ENCODE measurements at regions not wholly inside any gene's neighbourhood (a gene's known extent, or its start where the extent isn't known, plus 50 kb on each side); places are given as distances from the start of the nearest gene placed in this dataset.

GRCh38 chrX:6472652-6473342 is 62.1 kb downstream of the VCX3A start:
- Mint-ChIP-seq H3K36me3 (ENCODE audit: low read depth) (no peaks in the 10 kb centered on the region), H3K27ac (no peak overlapping the region), H3K27me3 (no peaks in the 10 kb centered on the region), H3K4me1 (no peaks in the 10 kb centered on the region), H3K9me3 (peaks cover 2% of the 10 kb centered on the region), H3K4me3 (no peak overlapping the region)
- CTCF ChIA-PET, result no interaction called here
- no peak for ATAC-seq (ENCODE audit: low read depth)
- no peak for TF ChIP-seq CTCF (IDR thresholded peaks at IDR 0.05)
- intact Hi-C loops (cut with micrococcal nuclease), result no loop called here
- no peak for DNase-seq
- POLR2A ChIA-PET, result no interaction called here

GRCh38 chrX:6468706-6469105 is 66.2 kb downstream of the VCX3A start:
- no peak for ATAC-seq (ENCODE audit: low read depth)
- Mint-ChIP-seq H3K9me3 (no peaks in the 10 kb centered on the region), H3K4me3 (no peak overlapping the region)

GRCh38 chrX:6465756-6466155 is 69.2 kb downstream of the VCX3A start:
- no peaks in the 10 kb centered on the region for H3K27me3 Mint-ChIP-seq
- no peak for DNase-seq
- intact Hi-C loops (cut with micrococcal nuclease), result no loop called here
- no peaks in the 10 kb centered on the region for H3K4me1 Mint-ChIP-seq
- TF ChIP-seq CTCF (IDR thresholded peaks at IDR 0.05), result no peak
- H3K4me3 Mint-ChIP-seq, result no peak overlapping the region
- ChIA-PET CTCF (no interaction called here), POLR2A (no interaction called here)
- H3K36me3 Mint-ChIP-seq (ENCODE audit: low read depth), result no peaks in the 10 kb centered on the region
- ATAC-seq (ENCODE audit: low read depth), result no peak
- H3K27ac Mint-ChIP-seq, result no peak overlapping the region
- H3K9me3 Mint-ChIP-seq, result no peaks in the 10 kb centered on the region

More at GRCh38 chrX:6468706-6469105, 66.2 kb downstream of the VCX3A start:
- no peaks in the 10 kb centered on the region for H3K4me1 Mint-ChIP-seq
- ChIA-PET CTCF (no interaction called here), POLR2A (no interaction called here)
- H3K36me3 Mint-ChIP-seq (ENCODE audit: low read depth), result no peaks in the 10 kb centered on the region
- no peak overlapping the region for H3K27ac Mint-ChIP-seq
- intact Hi-C loops (cut with micrococcal nuclease), result no loop called here
- DNase-seq, result no peak
- TF ChIP-seq CTCF (IDR thresholded peaks at IDR 0.05), result no peak
- no peaks in the 10 kb centered on the region for H3K27me3 Mint-ChIP-seq

- intact Hi-C loops (cut with micrococcal nuclease), result no loop called here
- ChIA-PET POLR2A (no interaction called here), CTCF (no interaction called here)
- DNase-seq, result no peak
- no peak for TF ChIP-seq CTCF (IDR thresholded peaks at IDR 0.05)
- ATAC-seq (ENCODE audit: low read depth), result no peak
- Mint-ChIP-seq H3K9me3 (no peaks in the 10 kb centered on the region), H3K27me3 (no peaks in the 10 kb centered on the region), H3K36me3 (ENCODE audit: low read depth) (no peaks in the 10 kb centered on the region), H3K4me3 (no peak overlapping the region), H3K27ac (no peak overlapping the region), H3K4me1 (no peaks in the 10 kb centered on the region)
Measured at GRCh38 chrX:6464726-6465125, 70.2 kb downstream of the VCX3A start.

GRCh38 chrX:6460893-6461490 is 73.9 kb downstream of the VCX3A start:
- DNase-seq (no peak), ATAC-seq (ENCODE audit: low read depth) (no peak)
- TF ChIP-seq CTCF (IDR thresholded peaks at IDR 0.05), result no peak
- ChIA-PET CTCF (no interaction called here), POLR2A (no interaction called here)
- H3K9me3 Mint-ChIP-seq, result no peaks in the 10 kb centered on the region
- H3K4me1 Mint-ChIP-seq, result no peaks in the 10 kb centered on the region
- no peak overlapping the region for H3K27ac Mint-ChIP-seq
- H3K27me3 Mint-ChIP-seq, result no peaks in the 10 kb centered on the region
- no peaks in the 10 kb centered on the region for H3K36me3 Mint-ChIP-seq (ENCODE audit: low read depth)
- intact Hi-C loops (cut with micrococcal nuclease), result no loop called here
- H3K4me3 Mint-ChIP-seq, result no peak overlapping the region
